Upper lobe of left lung (tissue), 6 donors: ENCODE measurements at regions not wholly inside any gene's neighbourhood (a gene's known extent, or its start where the extent isn't known, plus 50 kb on each side); places are given as distances from the start of the nearest gene placed in this dataset.

Experiments used
- ATAC-seq, 2 donors: fragments of 200-7000 bp; cut with Tn5 transposase; one replicate each; pipeline ENCODE4 v1.9.1; 2022; ENCODE audit warnings: mild to moderate bottlenecking in 2 of 2, moderate library complexity in 2 of 2; ENCODE audit not compliant: low FRiP score in 2 of 2
- DNase-seq, 2 donors: peaks; one replicate each; pipeline ENCODE4 v3.0.0-alpha.2; 2019 to 2020
- H3K27ac ChIP-seq, 4 donors: fragments of 200-600 bp; sonication (generic); one replicate each; pipeline ENCODE4 v1.5.1; 2016 to 2019
- H3K27me3 ChIP-seq, 4 donors: fragments of 200-600 bp; sonication (generic); one replicate each; pipeline ENCODE4 v1.5.1; 2017 to 2019
- H3K36me3 ChIP-seq, 4 donors: fragments of 200-600 bp; sonication (generic); one replicate each; pipeline ENCODE4 v1.5.1; 2016 to 2019
- H3K4me1 ChIP-seq, 4 donors: fragments of 200-600 bp; sonication (generic); one replicate each; pipeline ENCODE4 v1.5.1; 2018 to 2019
- H3K4me3 ChIP-seq, 4 donors: fragments of 200-600 bp; sonication (generic); one replicate each; pipeline ENCODE4 v1.5.1; 2017 to 2019; ENCODE audit warnings: mild to moderate bottlenecking in 2 of 4, moderate library complexity in 1 of 4
- H3K9me3 ChIP-seq, 4 donors: fragments of 200-600 bp; sonication (generic); one replicate each; pipeline ENCODE4 v1.5.1; 2018 to 2019
- EP300 ChIP-seq, 4 donors: sonication (generic); formaldehyde crosslinking; IDR thresholded peaks; one replicate each; pipeline ENCODE4 v1.5.1; 2017; ENCODE audit warnings: antibody characterized with exemption in 4 of 4, control low read depth in 2 of 4
- POLR2A ChIP-seq, 4 donors: fragments of 450-650 bp; IDR thresholded peaks; one replicate each; pipeline ENCODE4 v1.5.1; 2016 to 2017; ENCODE audit warnings: antibody characterized with exemption in 4 of 4, mild to moderate bottlenecking in 2 of 4
- POLR2AphosphoS5 ChIP-seq, 2 donors: sonication (generic); formaldehyde crosslinking; IDR thresholded peaks; one replicate each; pipeline ENCODE4 v1.5.1; 2017; ENCODE audit warnings: antibody characterized with exemption in 2 of 2
- WGBS, 2 donors: methylation state at CpG; one replicate each; pipeline ENCODE4 v1.1.5; 2017 to 2018; 5-methylcytosine and 5-hydroxymethylcytosine counted together
- TF ChIP-seq, protein P1 (sequence below), 6 experiments: fragments of 450-650 bp in 4 of 6; fragments of 200-600 bp in 2 of 6; sonication (generic) in 2 of 6; IDR thresholded peaks; one replicate each; pipeline ENCODE4 v1.5.1; 2016 to 2019; ENCODE audit warnings: antibody characterized with exemption in 6 of 6
- donor health status: DM: no; HTN: no; CAD: no; lungs with moderate emphysema.
- donor health status: DM: no; HTN: yes; CAD: no; lungs with severe emphysema.

DNA sequence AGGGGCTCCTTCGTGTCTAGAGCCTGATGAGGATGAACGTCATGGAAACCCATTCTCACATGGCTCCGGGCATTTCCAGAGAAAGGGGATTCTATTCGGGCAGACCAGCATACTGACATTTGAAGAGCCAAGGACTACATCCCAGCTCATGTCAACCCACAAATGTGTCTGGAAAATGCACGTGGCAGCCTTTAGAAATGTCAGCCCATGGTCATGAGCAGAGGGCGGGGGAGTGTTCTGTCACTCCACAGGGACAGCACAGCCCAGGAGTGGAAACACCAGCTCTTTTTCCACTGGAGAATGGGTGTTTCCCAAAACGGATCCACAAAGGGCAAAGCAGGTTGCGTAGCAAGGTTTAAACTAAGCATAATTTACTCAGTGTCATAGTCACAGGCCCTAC lies 207.0 kb downstream of the BCOR start:
- Histone ChIP-seq H3K9me3 (no peaks in the 10 kb centered on the region), H3K27ac (no peak overlapping the region), H3K4me3 (no peak overlapping the region), H3K36me3 (no peaks in the 10 kb centered on the region), H3K4me1 (peaks cover 13 to 21% (median 16%) of the 10 kb centered on the region in 4 donors), H3K27me3 (no peaks in the 10 kb centered on the region)
- WGBS, 2 donors: 72 to 80% methylated on average over 3 to 8 of the region's 8 CpGs
- no peak for DNase-seq
- no peak for ATAC-seq
- TF ChIP-seq, protein P1, sequence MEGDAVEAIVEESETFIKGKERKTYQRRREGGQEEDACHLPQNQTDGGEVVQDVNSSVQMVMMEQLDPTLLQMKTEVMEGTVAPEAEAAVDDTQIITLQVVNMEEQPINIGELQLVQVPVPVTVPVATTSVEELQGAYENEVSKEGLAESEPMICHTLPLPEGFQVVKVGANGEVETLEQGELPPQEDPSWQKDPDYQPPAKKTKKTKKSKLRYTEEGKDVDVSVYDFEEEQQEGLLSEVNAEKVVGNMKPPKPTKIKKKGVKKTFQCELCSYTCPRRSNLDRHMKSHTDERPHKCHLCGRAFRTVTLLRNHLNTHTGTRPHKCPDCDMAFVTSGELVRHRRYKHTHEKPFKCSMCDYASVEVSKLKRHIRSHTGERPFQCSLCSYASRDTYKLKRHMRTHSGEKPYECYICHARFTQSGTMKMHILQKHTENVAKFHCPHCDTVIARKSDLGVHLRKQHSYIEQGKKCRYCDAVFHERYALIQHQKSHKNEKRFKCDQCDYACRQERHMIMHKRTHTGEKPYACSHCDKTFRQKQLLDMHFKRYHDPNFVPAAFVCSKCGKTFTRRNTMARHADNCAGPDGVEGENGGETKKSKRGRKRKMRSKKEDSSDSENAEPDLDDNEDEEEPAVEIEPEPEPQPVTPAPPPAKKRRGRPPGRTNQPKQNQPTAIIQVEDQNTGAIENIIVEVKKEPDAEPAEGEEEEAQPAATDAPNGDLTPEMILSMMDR (IDR thresholded peaks at IDR 0.05): no peak
- TF ChIP-seq EP300 (IDR thresholded peaks at IDR 0.05) (no peak), POLR2AphosphoS5 (IDR thresholded peaks at IDR 0.05) (no peak), POLR2A (IDR thresholded peaks at IDR 0.05) (no peak)

DNA sequence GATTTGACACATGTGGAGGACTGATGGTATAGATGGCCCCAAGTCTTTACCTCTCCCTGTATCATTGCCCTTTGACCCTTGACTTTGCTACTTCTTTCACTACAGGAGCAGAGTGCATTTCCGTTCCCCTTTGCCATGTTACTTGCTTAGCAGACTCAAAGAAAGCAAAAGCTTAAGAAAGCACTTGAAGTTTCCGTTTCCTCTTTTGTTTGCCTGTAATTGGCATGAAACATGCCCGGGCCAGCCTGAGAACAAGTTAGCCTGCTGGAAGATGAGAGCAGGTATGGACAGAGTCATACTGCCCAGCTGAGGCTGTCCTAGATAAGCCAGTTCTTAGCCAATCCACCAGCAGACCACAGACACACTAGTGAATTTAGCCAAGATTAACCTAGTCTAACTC lies 206.0 kb downstream of the BCOR start:
- Histone ChIP-seq H3K4me3 (no peak overlapping the region), H3K36me3 (no peaks in the 10 kb centered on the region), H3K9me3 (no peaks in the 10 kb centered on the region), H3K27me3 (no peaks in the 10 kb centered on the region), H3K4me1 (peaks cover 13 to 22% (median 16%) of the 10 kb centered on the region in 4 donors), H3K27ac (no peak overlapping the region)
- ATAC-seq (no peak), DNase-seq (no peak)
- 60 to 83% methylated on average over 1 to 3 of the region's 3 CpGs for WGBS, 2 donors
- no peak for TF ChIP-seq POLR2AphosphoS5 (IDR thresholded peaks at IDR 0.05)
- TF ChIP-seq EP300 (IDR thresholded peaks at IDR 0.05): no peak
- TF ChIP-seq, protein P1 (IDR thresholded peaks at IDR 0.05): no peak
- no peak for TF ChIP-seq POLR2A (IDR thresholded peaks at IDR 0.05)

DNA sequence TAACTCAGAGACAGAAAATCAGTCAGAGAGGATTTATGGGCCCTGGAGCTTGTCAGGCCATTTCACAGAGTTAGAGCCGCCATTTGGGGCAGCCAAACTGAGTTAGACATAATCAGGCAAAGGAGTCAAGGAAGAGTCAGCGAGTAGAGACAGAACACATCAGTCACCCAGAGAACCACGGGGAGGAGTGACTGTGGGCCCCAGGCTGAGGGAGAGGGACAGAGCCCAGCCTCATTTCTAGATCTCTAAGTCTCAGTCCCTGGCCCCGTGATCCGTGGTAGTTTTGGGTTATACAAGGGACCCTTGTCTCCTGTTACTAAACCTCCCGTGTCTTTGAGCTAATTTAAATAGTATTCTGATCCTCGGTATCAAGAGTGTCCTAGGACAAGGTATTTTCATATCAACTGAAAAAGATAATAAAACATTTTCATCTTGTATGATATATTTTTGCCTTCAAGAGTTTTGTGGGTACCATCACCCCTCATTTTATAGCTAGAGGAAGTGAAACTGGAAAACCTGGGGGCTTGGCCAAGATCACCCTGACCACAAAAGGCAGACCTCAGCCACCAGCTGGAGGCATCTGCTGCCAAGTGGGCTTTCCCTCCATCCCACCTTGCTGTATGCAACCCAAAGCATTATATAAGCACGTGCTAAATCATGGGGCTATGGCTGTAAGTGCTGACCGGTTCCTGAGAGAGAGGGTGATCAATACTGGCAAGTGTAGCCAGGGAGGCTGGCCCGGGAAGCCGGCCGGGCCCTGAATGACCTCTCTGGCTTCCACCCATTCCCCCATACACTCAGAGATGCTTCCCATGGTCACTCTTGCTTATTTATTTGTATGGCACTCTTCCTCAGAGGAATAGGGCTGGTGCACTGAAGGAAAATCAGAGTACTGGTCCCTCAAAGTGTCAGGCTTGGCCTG lies 204.1 kb downstream of the BCOR start:
- TF ChIP-seq POLR2AphosphoS5 (IDR thresholded peaks at IDR 0.05) (no peak), EP300 (IDR thresholded peaks at IDR 0.05) (no peak), POLR2A (IDR thresholded peaks at IDR 0.05) (no peak)
- TF ChIP-seq, protein P1 (IDR thresholded peaks at IDR 0.05): no peak
- peak overlapping the region in 3 of 4 donors; percentile 35 to 68 (median 67) for H3K27ac ChIP-seq
- no peaks in the 10 kb centered on the region for H3K9me3 ChIP-seq
- no peak overlapping the region for H3K4me3 ChIP-seq
- DNase-seq (no peak), ATAC-seq (no peak)
- no peaks in the 10 kb centered on the region for H3K27me3 ChIP-seq
- peaks cover 13 to 29% (median 16%) of the 10 kb centered on the region in 4 donors for H3K4me1 ChIP-seq
- WGBS, 2 donors: 78 to 88% methylated on average over 7 to 12 of the region's 12 CpGs
- no peaks in the 10 kb centered on the region for H3K36me3 ChIP-seq

DNA sequence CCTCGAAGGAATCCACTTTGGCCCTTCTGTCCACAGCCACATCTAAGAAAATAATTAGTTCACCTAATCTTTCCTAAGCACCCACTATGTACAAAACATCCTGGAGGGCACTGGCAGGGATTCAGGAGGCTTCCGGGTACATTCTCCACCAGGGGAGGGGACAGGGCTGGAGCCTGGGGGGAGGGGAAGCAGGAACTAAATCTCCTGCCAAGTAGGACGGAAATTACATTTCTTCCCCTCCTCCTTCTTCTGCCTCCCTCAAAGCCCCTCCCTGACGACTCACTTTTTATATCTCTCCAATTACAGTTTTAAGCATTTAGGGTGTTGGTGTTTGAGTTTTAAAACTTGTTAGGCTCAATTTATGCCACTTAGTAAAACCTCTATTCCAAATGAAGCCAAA lies 203.1 kb downstream of the BCOR start:
- Histone ChIP-seq H3K27ac (peak overlapping the region; percentile 44 to 68 (median 56)), H3K4me1 (peaks cover 13 to 29% (median 16%) of the 10 kb centered on the region in 4 donors), H3K4me3 (no peak overlapping the region), H3K9me3 (no peaks in the 10 kb centered on the region), H3K27me3 (no peaks in the 10 kb centered on the region), H3K36me3 (no peaks in the 10 kb centered on the region)
- WGBS, 2 donors: 50 to 51% methylated on average over 3 to 4 of the region's 4 CpGs
- TF ChIP-seq POLR2AphosphoS5 (IDR thresholded peaks at IDR 0.05): peak in 1 of 2 donors; percentile 44
- TF ChIP-seq EP300 (IDR thresholded peaks at IDR 0.05): peak in 1 of 4 donors; percentile 26
- TF ChIP-seq POLR2A (IDR thresholded peaks at IDR 0.05): no peak
- DNase-seq: peak in 1 of 2 donors; percentile 58
- no peak for ATAC-seq

DNA sequence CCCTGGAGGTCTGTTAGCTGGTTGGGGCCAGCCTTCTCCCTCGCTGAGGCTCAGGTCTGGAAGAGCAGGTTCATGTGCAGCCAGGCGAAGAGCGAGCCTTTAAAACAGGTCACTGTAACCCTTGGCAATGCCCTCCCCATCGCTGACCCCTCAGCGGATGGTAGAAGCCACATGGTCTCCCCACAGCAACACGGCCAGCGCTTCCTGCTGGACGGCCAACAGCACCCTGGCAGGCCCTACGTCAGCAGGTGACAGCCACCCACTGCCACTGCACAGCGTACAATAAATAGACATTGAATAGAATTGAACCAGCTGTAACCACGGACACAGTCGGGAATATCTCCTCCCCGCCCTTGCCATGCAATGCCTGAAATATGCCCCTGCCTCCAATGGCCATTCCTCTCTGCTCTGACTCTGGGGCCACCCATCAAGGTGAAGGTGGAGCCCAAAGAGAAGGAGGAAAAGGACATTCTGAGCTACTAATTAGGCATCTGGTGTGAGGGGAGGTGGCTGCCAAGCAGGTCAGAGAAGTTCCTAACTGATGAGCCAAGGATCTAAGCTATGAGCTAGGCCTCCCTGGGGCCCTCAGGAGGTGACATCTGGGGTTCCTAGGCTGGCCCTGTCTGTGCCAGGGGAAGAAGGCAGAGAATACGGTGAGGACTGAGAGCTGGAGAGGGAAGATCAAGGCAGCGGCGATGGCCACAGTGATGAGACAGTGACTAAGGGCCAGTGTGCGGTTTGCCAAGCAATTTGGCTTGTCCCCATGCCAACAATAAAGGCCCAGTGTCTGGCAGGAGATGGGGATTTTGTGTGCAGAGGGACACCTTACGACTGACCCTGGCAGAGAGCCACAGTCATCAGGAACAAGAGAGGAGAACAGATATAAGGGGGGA lies 202.3 kb downstream of the BCOR start:
- WGBS, 2 donors: 67 to 87% methylated on average over 5 to 18 of the region's 18 CpGs
- no peaks in the 10 kb centered on the region for H3K27me3 ChIP-seq
- ATAC-seq (no peak), DNase-seq (no peak)
- no peaks in the 10 kb centered on the region for H3K9me3 ChIP-seq
- H3K27ac ChIP-seq: peak overlapping the region; percentile 44 to 68 (median 56)
- H3K4me1 ChIP-seq: peaks cover 13 to 29% (median 16%) of the 10 kb centered on the region in 4 donors
- no peak overlapping the region for H3K4me3 ChIP-seq
- no peaks in the 10 kb centered on the region for H3K36me3 ChIP-seq
- TF ChIP-seq POLR2AphosphoS5 (IDR thresholded peaks at IDR 0.05) (peak in 1 of 2 donors; percentile 29), POLR2A (IDR thresholded peaks at IDR 0.05) (no peak)
